Putamen (tissue), 1 donor: ENCODE measurements at regions not wholly inside any gene's neighbourhood (a gene's known extent, or its start where the extent isn't known, plus 50 kb on each side); places are given as distances from the start of the nearest gene placed in this dataset.
"Not testable (repeated sequence)": the region's sequence is repeated elsewhere in the genome, so short reads cannot be mapped to it uniquely, and the experiment has no call there.

Source experiments
- DNase-seq: peaks from one replicate; pipeline ENCODE4 v3.0.0-alpha.2; 2016; ENCODE audit warnings: low spot score

GRCh38 chr14:37992499-37992898 lies 215.2 kb upstream of the SSTR1 start:
- no peak for DNase-seq

- DNase-seq = no peak
These were observed 212.8 kb upstream of the SSTR1 start for GRCh38 chr14:37994846-37995372.

- DNase-seq = no peak
These were observed 210.7 kb upstream of the SSTR1 start for GRCh38 chr14:37997017-37997416.

- no peak for DNase-seq
These were observed 207.4 kb upstream of the SSTR1 start for GRCh38 chr14:38000340-38000739.

GRCh38 chr14:38001501-38001900 lies 206.2 kb upstream of the SSTR1 start:
- no peak for DNase-seq

GRCh38 chr14:38003746-38004609 lies 203.7 kb upstream of the SSTR1 start:
- DNase-seq = no peak

GRCh38 chr14:38004610-38004879 lies 203.2 kb upstream of the SSTR1 start:
- DNase-seq = no peak

- not testable (repeated sequence) for DNase-seq
These were observed 196.5 kb upstream of the SSTR1 start for GRCh38 chr14:38011156-38011555.

- no peak for DNase-seq
These were observed 195.6 kb upstream of the SSTR1 start for GRCh38 chr14:38012056-38012455.

GRCh38 chr14:38016497-38016896 lies 191.2 kb upstream of the SSTR1 start:
- DNase-seq = no peak

GRCh38 chr14:38021861-38022260 lies 185.8 kb upstream of the SSTR1 start:
- no peak for DNase-seq

GRCh38 chr14:38022775-38023174 lies 184.9 kb upstream of the SSTR1 start:
- peak; percentile 0 for DNase-seq

- DNase-seq = no peak
These were observed 169.5 kb upstream of the SSTR1 start for GRCh38 chr14:38038171-38038570.

- no peak for DNase-seq
These were observed 168.7 kb upstream of the SSTR1 start for GRCh38 chr14:38038986-38039385.

- no peak for DNase-seq
These were observed 168.2 kb upstream of the SSTR1 start for GRCh38 chr14:38039496-38039895.

GRCh38 chr14:38040411-38040810 lies 167.3 kb upstream of the SSTR1 start:
- DNase-seq = no peak

- no peak for DNase-seq
These were observed 165.4 kb upstream of the SSTR1 start for GRCh38 chr14:38042322-38042721.

GRCh38 chr14:38044710-38045109 lies 163.0 kb upstream of the SSTR1 start:
- DNase-seq = no peak

GRCh38 chr14:38045461-38045860 lies 162.2 kb upstream of the SSTR1 start:
- no peak for DNase-seq

GRCh38 chr14:38046160-38046559 lies 161.5 kb upstream of the SSTR1 start:
- DNase-seq = no peak

GRCh38 chr14:38047195-38047902 lies 160.4 kb upstream of the SSTR1 start:
- DNase-seq = no peak

- no peak for DNase-seq
These were observed 154.0 kb upstream of the SSTR1 start for GRCh38 chr14:38053666-38054065.

GRCh38 chr14:38056270-38056669 lies 151.4 kb upstream of the SSTR1 start:
- DNase-seq = no peak
